HepG2 (cell line): ENCODE measurements at regions not wholly inside any gene's neighbourhood (a gene's known extent, or its start where the extent isn't known, plus 50 kb on each side); places are given as distances from the start of the nearest gene placed in this dataset.

ENCODE experiments used
- ATAC-seq: fragments of 200-7000 bp; cut with Tn5 transposase; 3 replicates; pipeline ENCODE4 v1.9.1; 2020; ENCODE audit warnings: mild to moderate bottlenecking, moderate library complexity
- BruUV-seq: library from RNA; stranded (reverse); fragments of 400-500 nt; replicated peaks from 2 replicates; lab custom pipeline; 2021; lab: Mats Ljungman, UMichigan
- CTCF ChIA-PET: fragments of 300-600 bp; formaldehyde crosslinking; extraction: SDS; loops from one replicate; lab custom pipeline; 2021; ENCODE audit warnings: low total read pairs, inconsistent platforms, low intra/inter-chr PET ratio; lab: Yijun Ruan, JAX
- POLR2A ChIA-PET: fragments of 350-600 bp; sonication (Branson Sonifier 250); formaldehyde crosslinking; loops from one replicate; lab custom pipeline; 2020; ENCODE audit warnings: antibody characterized with exemption, inconsistent platforms; lab: Yijun Ruan, JAX
- DNase-seq: peaks from one replicate; pipeline ENCODE4 v3.0.0-alpha.2; 2015; ENCODE audit warnings: low spot score
- FAIRE-seq: peaks from 3 replicates; lab custom pipeline; 2011; peaks lifted over from hg19 to GRCh38; lab: Jason Lieb, UNC
- H2AFZ ChIP-seq: one replicate; pipeline ENCODE4 v1.6.1; 2011; ENCODE audit warnings: low read length, inconsistent platforms
- H3K27ac ChIP-seq: fragments of 300-600 bp; 3 replicates; pipeline ENCODE4 v1.8.0; 2011; ENCODE audit warnings: mixed run types, mild to moderate bottlenecking, mixed read lengths, low read length, inconsistent platforms; ENCODE audit not compliant: insufficient read depth; ENCODE audit errors: extremely low read length
- H3K27me3 ChIP-seq, 2 experiments: fragments of 200-600 bp in 1 of 2; 2 replicates in 1 of 2; 3 replicates in 1 of 2; pipeline versions ENCODE4 v1.6.0 to v1.8.0; 2011; ENCODE audit warnings: low read length in 2 of 2, mild to moderate bottlenecking in 2 of 2, moderate library complexity in 2 of 2, inconsistent platforms in 1 of 2; ENCODE audit not compliant: insufficient read depth in 2 of 2, control insufficient read depth in 1 of 2
- H3K36me3 ChIP-seq, 2 experiments: fragments of 200-600 bp in 1 of 2; replicated peaks in 1 of 2; 2 replicates in 1 of 2; 3 replicates in 1 of 2; pipeline versions ENCODE4 v1.5.1 to v1.8.0; 2011; ENCODE audit warnings: low read length in 2 of 2, inconsistent platforms in 1 of 2; ENCODE audit not compliant: insufficient read depth in 2 of 2, control insufficient read depth in 1 of 2
- H3K4me1 ChIP-seq: 2 replicates; pipeline ENCODE4 v1.5.1; 2012; ENCODE audit warnings: low read length, inconsistent platforms; ENCODE audit not compliant: insufficient read depth
- H3K4me2 ChIP-seq: 2 replicates; pipeline ENCODE4 v1.6.0; 2011; ENCODE audit warnings: low read depth, low read length, inconsistent platforms
- H3K4me3 ChIP-seq, 3 experiments: fragments of 200-600 bp in 1 of 3; sonication (generic), shearing (Covaris generic) in 1 of 3; replicated peaks in 1 of 3; 2 replicates each; pipeline ENCODE4 v1.5.1; 2011 to 2016; ENCODE audit warnings: low read length in 3 of 3, inconsistent platforms in 2 of 3, low read depth in 2 of 3, mild to moderate bottlenecking in 2 of 3, control low read depth in 1 of 3, mixed read lengths in 1 of 3; ENCODE audit not compliant: insufficient read depth in 1 of 3
- H3K79me2 ChIP-seq: one replicate; pipeline ENCODE4 v1.6.1; 2011; ENCODE audit warnings: low read length, inconsistent platforms; ENCODE audit not compliant: insufficient read depth
- H3K9ac ChIP-seq: 2 replicates; pipeline ENCODE4 v1.6.0; 2011; ENCODE audit warnings: mild to moderate bottlenecking, low read depth, low read length, inconsistent platforms; ENCODE audit not compliant: insufficient read depth
- H3K9me3 ChIP-seq: 2 replicates; pipeline ENCODE4 v1.5.1; 2012; ENCODE audit warnings: mild to moderate bottlenecking, low read length
- H4K20me1 ChIP-seq: 2 replicates; pipeline ENCODE4 v1.6.0; 2011; ENCODE audit warnings: inconsistent platforms, mild to moderate bottlenecking, low read length, moderate library complexity; ENCODE audit not compliant: insufficient read depth
- TGIF2 ChIP-seq: IDR thresholded peaks from 2 replicates; pipeline ENCODE4 v1.6.1; 2016; ENCODE audit warnings: control low read depth, missing compliant biosample characterization
- ZFP90 ChIP-seq: sonication (generic); formaldehyde crosslinking; IDR thresholded peaks from 2 replicates; pipeline ENCODE4 v1.8.0; 2022; ENCODE audit warnings: missing genetic modification reagents, mild to moderate bottlenecking, inconsistent platforms, borderline replicate concordance
- ZNF329 ChIP-seq: sonication (generic); formaldehyde crosslinking; IDR thresholded peaks from 2 replicates; pipeline ENCODE4 v1.9.0; 2021; ENCODE audit warnings: low read depth, mild to moderate bottlenecking, missing genetic modification reagents
- ZNF567 ChIP-seq: sonication (generic); formaldehyde crosslinking; IDR thresholded peaks from 2 replicates; pipeline ENCODE4 v1.8.1; 2023; ENCODE audit warnings: mild to moderate bottlenecking, missing genetic modification reagents, borderline replicate concordance
- ZNF713 ChIP-seq: sonication (generic); formaldehyde crosslinking; IDR thresholded peaks from 2 replicates; pipeline ENCODE4 v1.4.0; 2020; ENCODE audit warnings: mild to moderate bottlenecking, missing genetic modification reagents
- ZNF790 ChIP-seq: sonication (generic); formaldehyde crosslinking; IDR thresholded peaks from 2 replicates; pipeline ENCODE4 v1.8.0; 2022; ENCODE audit warnings: missing genetic modification reagents, mild to moderate bottlenecking, borderline replicate concordance
- WGBS: methylation state at CpG from one replicate; pipeline ENCODE4 v1.1.6; 2017; ENCODE audit warnings: low lambda C conversion rate; 5-methylcytosine and 5-hydroxymethylcytosine counted together
- in situ Hi-C: cut with HindIII; loops from 2 replicates; pipeline ENCODE4 v1.10.0; 2017; ENCODE audit warnings: low pct_unique_long_range_greater_than_20kb; ENCODE audit not compliant: extremely low pct_ligation_motif_present
- intact Hi-C: fragments of 100-400 bp; cut with micrococcal nuclease; formaldehyde crosslinking; loops from one replicate; pipeline ENCODE4 v1.10.0; 2022; ENCODE audit not compliant: unreplicated experiment
- TF ChIP-seq, protein P1 (sequence below): sonication (generic); formaldehyde crosslinking; IDR thresholded peaks from 2 replicates; pipeline ENCODE4 v1.4.0; 2020; ENCODE audit warnings: mild to moderate bottlenecking, missing genetic modification reagents
- TF ChIP-seq, protein P2 (sequence below): sonication (generic); formaldehyde crosslinking; IDR thresholded peaks from 2 replicates; pipeline ENCODE4 v1.5.1; 2020; ENCODE audit warnings: mild to moderate bottlenecking, missing genetic modification reagents
- TF ChIP-seq, protein P3 (sequence below): sonication (generic); formaldehyde crosslinking; IDR thresholded peaks from 2 replicates; pipeline ENCODE4 v1.5.1; 2020; ENCODE audit warnings: missing genetic modification reagents, mild to moderate bottlenecking, borderline replicate concordance
- TF ChIP-seq, protein P4 (sequence below): sonication (generic); formaldehyde crosslinking; IDR thresholded peaks from 2 replicates; pipeline ENCODE4 v1.5.0; 2020; ENCODE audit warnings: missing genetic modification reagents, mild to moderate bottlenecking, borderline replicate concordance

DNA sequence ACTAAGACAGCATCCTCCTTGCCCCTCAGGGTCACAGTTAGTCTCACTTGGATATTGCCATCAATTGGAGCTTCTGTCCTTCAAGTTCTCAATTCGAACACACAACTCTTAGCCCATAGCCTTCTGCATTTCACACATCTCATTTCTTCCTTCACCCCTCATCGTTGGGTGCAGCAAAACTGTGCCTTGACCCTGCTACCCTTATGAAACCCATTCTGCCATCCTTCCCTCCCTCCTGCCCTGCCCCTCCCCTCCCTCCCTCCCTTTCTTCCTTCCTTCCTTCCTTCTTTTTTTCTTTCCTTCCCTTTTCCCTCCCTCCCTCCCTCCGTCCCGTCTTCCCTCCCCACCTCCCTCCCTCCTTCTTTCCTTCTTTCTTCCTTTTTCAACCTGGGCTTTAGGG is 80.7 kb upstream of the CYRIA start:
- H3K9me3 ChIP-seq, result no peaks in the 10 kb centered on the region
- intact Hi-C loops (no loop called here), in situ Hi-C loops (no loop called here)
- no peaks in the 10 kb centered on the region for H4K20me1 ChIP-seq
- DNase-seq (no peak), ATAC-seq (no peak), FAIRE-seq (no peak)
- no peaks in the 10 kb centered on the region for H3K36me3 ChIP-seq
- ChIA-PET POLR2A (no interaction called here), CTCF (no interaction called here)
- WGBS, result 23% methylated on average over 4 of the region's 4 CpGs
- no peaks in the 10 kb centered on the region for H3K4me1 ChIP-seq
- no TSS peak for BruUV-seq
- H3K27ac ChIP-seq, result no peak overlapping the region
- no peaks in the 10 kb centered on the region for H3K27me3 ChIP-seq
- TF ChIP-seq, protein P1, sequence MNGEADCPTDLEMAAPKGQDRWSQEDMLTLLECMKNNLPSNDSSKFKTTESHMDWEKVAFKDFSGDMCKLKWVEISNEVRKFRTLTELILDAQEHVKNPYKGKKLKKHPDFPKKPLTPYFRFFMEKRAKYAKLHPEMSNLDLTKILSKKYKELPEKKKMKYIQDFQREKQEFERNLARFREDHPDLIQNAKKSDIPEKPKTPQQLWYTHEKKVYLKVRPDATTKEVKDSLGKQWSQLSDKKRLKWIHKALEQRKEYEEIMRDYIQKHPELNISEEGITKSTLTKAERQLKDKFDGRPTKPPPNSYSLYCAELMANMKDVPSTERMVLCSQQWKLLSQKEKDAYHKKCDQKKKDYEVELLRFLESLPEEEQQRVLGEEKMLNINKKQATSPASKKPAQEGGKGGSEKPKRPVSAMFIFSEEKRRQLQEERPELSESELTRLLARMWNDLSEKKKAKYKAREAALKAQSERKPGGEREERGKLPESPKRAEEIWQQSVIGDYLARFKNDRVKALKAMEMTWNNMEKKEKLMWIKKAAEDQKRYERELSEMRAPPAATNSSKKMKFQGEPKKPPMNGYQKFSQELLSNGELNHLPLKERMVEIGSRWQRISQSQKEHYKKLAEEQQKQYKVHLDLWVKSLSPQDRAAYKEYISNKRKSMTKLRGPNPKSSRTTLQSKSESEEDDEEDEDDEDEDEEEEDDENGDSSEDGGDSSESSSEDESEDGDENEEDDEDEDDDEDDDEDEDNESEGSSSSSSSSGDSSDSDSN (CRISPR knock-in tag), result no peak
- TF ChIP-seq ZNF790 (CRISPR knock-in tag) (no peak), ZNF713 (no peak), ZFP90 (CRISPR knock-in tag) (no peak), ZNF329 (CRISPR knock-in tag) (no peak), ZNF567 (CRISPR knock-in tag) (no peak), TGIF2 (CRISPR knock-in tag) (no peak)
- TF ChIP-seq, protein P2, sequence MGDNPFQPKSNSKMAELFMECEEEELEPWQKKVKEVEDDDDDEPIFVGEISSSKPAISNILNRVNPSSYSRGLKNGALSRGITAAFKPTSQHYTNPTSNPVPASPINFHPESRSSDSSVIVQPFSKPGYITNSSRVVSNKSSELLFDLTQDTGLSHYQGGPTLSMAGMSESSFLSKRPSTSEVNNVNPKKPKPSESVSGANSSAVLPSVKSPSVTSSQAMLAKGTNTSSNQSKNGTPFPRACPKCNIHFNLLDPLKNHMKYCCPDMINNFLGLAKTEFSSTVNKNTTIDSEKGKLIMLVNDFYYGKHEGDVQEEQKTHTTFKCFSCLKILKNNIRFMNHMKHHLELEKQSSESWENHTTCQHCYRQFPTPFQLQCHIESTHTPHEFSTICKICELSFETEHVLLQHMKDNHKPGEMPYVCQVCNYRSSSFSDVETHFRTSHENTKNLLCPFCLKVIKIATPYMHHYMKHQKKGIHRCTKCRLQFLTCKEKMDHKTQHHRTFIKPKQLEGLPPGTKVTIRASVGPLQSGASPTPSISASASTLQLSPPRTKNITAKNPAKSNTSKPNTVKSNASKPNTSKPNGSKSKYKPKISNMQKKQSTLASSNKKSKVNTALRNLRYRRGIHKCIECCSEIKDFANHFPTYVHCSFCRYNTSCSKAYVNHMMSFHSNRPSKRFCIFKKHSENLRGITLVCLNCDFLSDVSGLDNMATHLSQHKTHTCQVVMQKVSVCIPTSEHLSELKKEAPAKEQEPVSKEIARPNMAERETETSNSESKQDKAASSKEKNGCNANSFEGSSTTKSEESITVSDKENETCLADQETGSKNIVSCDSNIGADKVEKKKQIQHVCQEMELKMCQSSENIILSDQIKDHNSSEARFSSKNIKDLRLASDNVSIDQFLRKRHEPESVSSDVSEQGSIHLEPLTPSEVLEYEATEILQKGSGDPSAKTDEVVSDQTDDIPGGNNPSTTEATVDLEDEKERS (CRISPR knock-in tag), result no peak
- TF ChIP-seq, protein P3, sequence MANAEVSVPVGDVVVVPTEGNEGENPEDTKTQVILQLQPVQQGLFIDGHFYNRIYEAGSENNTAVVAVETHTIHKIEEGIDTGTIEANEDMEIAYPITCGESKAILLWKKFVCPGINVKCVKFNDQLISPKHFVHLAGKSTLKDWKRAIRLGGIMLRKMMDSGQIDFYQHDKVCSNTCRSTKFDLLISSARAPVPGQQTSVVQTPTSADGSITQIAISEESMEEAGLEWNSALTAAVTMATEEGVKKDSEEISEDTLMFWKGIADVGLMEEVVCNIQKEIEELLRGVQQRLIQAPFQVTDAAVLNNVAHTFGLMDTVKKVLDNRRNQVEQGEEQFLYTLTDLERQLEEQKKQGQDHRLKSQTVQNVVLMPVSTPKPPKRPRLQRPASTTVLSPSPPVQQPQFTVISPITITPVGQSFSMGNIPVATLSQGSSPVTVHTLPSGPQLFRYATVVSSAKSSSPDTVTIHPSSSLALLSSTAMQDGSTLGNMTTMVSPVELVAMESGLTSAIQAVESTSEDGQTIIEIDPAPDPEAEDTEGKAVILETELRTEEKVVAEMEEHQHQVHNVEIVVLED, result no peak
- TF ChIP-seq, protein P4, sequence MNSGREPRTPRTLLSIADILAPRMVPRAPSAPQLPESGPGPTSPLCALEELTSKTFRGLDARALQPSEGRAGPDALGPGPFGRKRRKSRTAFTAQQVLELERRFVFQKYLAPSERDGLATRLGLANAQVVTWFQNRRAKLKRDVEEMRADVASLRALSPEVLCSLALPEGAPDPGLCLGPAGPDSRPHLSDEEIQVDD (CRISPR knock-in tag), result no peak
- no peak overlapping the region for H3K4me3 ChIP-seq
- H2AFZ ChIP-seq, result no peak overlapping the region
- no peak overlapping the region for H3K9ac ChIP-seq
- no peaks in the 10 kb centered on the region for H3K79me2 ChIP-seq
- no peak overlapping the region for H3K4me2 ChIP-seq
